Kidney glomerular epithelial cell (primary cell): ENCODE measurements at regions not wholly inside any gene's neighbourhood (a gene's known extent, or its start where the extent isn't known, plus 50 kb on each side); places are given as distances from the start of the nearest gene placed in this dataset.
A peak's percentile ranks its signal among the peaks of the same experiment; 100 is the strongest.

Source experiments
- DNase-seq: peaks from one replicate; lab custom pipeline; 2025; lab: John Stamatoyannopoulos, UW

- no peak for DNase-seq
Measured at GRCh38 chr10:10642189-10642588, 375.5 kb upstream of the CELF2 start.

DNA sequence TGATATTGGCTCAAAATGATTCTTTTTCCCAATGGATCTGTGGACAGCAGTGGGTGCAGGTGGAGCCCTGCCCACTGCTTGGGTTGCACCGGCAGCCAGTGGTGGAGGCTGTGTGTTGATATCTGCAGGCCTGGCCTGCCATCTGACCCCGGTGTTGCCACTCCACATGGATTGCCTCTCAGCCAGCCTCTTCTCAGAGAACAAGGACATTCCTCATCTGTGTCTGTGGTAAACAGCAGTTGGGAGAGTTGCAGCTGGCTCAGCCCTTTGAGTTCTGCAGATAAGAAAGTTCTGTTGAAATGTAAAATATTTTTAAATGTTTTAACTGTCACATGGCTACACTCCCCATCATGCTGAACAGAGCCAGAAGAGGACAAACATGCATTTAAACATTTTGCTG, 374.9 kb upstream of the CELF2 start:
- no peak for DNase-seq

- DNase-seq = no peak
Measured at GRCh38 chr10:10644008-10644646, 373.5 kb upstream of the CELF2 start.

- DNase-seq = no peak
Measured at GRCh38 chr10:10644676-10645385, 372.8 kb upstream of the CELF2 start.

DNA sequence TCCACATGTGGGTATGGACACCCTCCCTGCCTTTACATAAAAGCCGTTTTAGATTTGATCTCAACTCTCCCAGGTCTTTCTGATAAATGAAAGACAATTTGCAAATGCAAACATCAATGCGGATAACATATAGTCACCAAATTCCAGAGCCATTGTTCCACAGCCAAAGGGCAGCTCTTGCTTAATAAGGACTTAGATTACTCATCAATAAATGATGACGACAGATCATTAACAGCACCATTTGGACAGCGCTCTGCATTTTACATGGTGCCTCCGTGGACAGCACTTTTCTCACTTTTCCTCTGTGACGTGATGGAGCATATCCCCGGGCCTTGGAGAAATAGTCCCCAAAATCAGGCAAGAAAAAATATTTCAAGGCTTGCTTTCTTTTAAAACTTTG, 370.3 kb upstream of the CELF2 start:
- no peak for DNase-seq

GRCh38 chr10:10657139-10657760, 360.4 kb upstream of the CELF2 start:
- no peak for DNase-seq

DNA sequence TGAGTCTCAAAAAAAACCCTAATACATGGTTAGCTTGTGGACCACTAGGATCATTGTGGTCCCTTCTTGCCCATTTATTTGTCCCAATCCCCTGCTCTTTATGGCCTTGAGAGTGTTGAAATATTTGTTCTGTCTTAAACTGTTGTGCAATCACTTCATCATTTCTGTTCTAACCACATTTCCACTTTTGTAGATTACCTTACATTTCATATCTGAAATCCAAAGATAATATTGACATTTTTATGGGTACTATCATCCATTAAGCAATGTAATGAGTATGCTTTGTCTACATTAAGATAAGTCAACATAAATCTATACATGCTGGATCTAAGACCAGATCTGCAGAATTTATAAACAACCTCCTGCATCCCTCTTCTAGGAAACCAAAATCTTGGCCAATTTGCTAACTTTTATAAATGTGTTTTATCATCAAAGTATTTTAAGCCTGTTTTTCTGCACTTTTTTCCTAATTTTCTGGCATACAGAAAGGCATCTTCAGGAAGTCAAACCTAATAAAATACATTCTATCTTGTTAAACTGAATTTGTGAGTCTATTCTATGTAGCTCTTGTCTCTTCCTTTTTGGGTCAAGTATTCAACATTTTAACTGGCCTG, 359.4 kb upstream of the CELF2 start:
- DNase-seq = no peak

- no peak for DNase-seq
Measured at GRCh38 chr10:10660054-10660453, 357.6 kb upstream of the CELF2 start.

DNA sequence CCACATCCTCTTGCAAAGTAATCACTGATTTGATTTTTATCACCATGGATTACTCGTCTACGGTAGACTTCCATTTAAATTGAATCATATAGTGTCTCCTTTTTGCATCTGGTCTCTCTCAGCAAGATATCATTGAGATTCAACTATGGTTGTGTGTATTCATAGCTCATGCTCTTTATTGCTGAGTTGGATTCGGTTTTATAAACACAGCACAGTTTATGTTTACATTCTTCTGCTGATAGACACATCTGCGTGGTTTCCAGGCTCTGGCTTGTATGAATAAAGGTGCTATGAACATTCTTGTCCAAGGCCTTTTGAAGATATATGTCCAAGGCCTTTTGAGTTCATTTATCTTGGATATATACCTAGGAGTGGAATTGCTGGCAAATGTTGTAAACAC, 356.5 kb upstream of the CELF2 start:
- no peak for DNase-seq

DNA sequence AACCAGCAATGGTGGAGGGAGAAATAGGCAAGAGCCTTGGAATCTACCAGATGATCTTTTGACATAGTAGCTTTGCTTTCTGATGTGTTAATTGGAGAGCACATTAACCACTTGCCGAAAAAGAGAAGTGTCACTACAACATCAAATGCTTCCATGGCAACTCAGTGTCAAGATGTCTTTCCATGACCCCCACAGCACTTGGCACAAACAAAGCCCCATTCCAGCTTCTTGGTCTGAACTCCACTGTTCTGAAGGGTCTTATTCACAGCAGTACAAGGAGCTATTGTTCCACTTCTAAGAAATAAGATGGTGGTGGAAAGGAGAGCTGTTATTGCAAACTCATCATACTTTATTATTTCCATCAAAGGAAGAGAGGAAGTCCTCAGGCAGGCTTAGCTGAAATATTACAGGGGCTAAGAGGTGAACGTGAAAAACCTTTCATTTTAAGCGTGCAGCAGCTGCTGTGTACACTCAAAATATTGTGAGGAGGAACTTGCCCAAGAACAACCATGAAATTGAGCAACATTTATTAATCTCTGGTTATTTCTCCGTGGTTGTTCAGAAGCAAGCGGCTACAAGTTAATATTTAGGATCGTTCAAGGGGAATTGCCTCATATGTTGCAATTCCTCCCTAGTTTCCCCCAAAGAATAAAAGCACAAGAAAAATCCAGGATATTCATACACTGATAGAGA, 354.8 kb upstream of the CELF2 start:
- DNase-seq = no peak

DNA sequence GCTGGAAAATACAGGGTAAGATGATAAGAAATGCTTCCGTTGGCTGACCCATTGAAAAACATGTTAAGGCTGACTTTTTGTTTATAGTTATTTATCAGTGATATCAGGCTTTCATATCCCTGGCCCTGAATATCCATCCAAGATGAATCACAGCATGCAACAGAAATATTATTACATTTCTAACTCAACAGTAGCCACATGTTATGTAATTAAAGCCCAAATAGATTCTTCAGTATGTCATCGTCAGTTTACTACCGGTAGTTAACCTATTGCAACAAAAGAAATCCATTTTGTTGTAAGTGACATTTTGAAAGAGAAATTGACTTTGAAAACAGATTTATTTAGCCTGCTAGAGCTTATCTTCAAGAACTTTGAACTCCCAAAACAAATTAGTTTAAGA, 354.1 kb upstream of the CELF2 start:
- no peak for DNase-seq

DNA sequence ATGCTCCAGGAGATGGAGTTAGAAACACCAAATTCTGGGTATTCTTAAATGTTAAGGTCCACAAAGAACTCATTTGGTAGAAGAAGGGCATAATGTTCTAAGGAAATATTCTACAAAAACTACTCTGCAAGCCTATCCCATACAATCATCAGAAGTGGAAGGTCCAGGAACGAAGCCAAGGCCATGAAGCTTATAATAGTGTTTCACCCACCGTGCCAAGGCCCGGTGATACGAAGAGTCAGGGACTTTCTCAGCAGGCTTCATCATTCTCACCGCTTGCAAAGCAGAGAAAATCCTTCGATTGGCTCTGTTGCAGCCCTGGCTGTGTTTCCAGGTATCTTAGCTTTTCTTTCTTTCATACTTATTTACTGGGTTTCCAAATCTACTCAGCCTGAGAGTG, 351.9 kb upstream of the CELF2 start:
- no peak for DNase-seq

- no peak for DNase-seq
Measured at GRCh38 chr10:10667466-10667865, 350.2 kb upstream of the CELF2 start.

DNA sequence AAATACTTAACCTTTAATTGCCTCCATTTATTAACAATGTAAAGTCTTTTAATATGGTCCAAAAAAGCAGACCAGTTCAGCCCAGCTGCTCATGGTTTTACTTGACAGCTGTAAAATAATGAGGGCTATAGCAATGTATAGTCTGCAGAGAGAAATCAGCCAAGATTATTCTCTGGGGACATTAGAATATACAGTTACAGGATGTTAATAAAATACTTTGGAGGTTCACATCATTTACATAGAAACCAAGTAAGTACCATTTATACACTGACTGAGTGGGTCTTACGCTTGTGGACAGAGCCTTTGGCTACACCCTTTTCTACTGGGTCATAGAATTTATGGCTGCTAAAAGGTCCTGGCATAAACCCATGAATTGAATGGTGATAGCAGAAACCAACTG, 340.7 kb upstream of the CELF2 start:
- DNase-seq = no peak

- DNase-seq = peak; percentile 15
Measured at GRCh38 chr10:10677479-10677878, 340.2 kb upstream of the CELF2 start.

GRCh38 chr10:10680496-10680895, 337.2 kb upstream of the CELF2 start:
- no peak for DNase-seq

DNA sequence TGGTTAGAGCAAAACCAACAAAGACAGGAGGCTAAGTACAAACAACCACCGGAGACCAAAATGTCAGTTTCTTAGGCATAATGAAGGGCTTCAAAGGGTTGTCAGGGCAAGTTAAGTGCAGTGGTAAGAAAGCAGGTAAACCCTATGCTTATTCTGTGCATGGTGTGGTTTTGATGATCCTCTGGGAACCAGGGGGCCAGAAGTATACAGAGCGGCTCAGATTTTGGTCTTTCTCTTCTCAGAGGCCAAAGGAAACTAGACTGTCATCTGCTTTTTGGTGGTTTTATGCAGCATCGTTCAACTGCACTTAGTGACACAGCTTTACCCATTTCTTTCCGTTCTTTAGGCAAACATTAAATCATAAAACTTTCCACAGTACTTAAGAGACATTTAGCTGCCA, 332.7 kb upstream of the CELF2 start:
- DNase-seq = no peak

- DNase-seq = no peak
Measured at GRCh38 chr10:10685566-10685965, 332.1 kb upstream of the CELF2 start.

DNA sequence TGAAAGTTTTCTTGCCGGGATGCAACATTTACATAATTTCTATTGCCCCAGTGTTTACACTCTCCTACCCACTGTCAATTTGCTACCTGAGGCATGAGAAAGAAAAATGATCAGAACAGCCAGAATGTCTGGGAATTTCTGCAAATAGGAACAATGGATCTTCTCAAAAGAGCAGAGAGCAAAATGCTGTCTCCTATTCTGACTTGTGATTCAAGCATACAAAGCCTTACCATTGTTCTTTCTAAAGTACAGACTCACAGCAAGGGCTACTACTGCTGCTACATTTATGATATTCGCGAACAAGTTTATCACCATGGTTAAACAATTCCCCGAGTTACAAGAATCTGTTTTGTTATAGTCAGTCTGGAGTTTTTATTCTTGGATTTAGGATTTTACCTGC, 329.9 kb upstream of the CELF2 start:
- no peak for DNase-seq

- DNase-seq = no peak
Measured at GRCh38 chr10:10699427-10699826, 318.2 kb upstream of the CELF2 start.

GRCh38 chr10:10701084-10701611, 316.5 kb upstream of the CELF2 start:
- no peak for DNase-seq

GRCh38 chr10:10702211-10702610, 315.5 kb upstream of the CELF2 start:
- no peak for DNase-seq
